Astrocyte of the spinal cord (primary cell): ENCODE measurements at regions not wholly inside any gene's neighbourhood (a gene's known extent, or its start where the extent isn't known, plus 50 kb on each side); places are given as distances from the start of the nearest gene placed in this dataset.

Experiments used
- DNase-seq: peaks from one replicate; pipeline ENCODE4 v3.0.0; 2011; ENCODE audit warnings: low read depth, low spot score
- H3K4me3 ChIP-seq: 2 replicates; pipeline ENCODE4 v1.5.1; 2011; ENCODE audit warnings: low read depth, mild to moderate bottlenecking, low read length, moderate library complexity
- CTCF ChIP-seq: IDR thresholded peaks from 2 replicates; pipeline ENCODE4 v1.5.1; 2012; ENCODE audit warnings: low read depth, mild to moderate bottlenecking, low read length, inconsistent platforms
- in situ Hi-C: cut with HindIII; loops from 2 replicates; pipeline ENCODE4 v1.10.0; 2017; ENCODE audit warnings: low sequenced_read_pairs

- no peak overlapping the region for H3K4me3 ChIP-seq
- in situ Hi-C loops: no loop called here
- TF ChIP-seq CTCF: no peak
- no peak for DNase-seq
These were observed 92.0 kb upstream of the LINGO1 start for GRCh38 chr15:77724715-77725114.

GRCh38 chr15:77723756-77724155, 91.0 kb upstream of the LINGO1 start:
- no peak for TF ChIP-seq CTCF
- in situ Hi-C loops: no loop called here
- H3K4me3 ChIP-seq: no peak overlapping the region
- DNase-seq: no peak

GRCh38 chr15:77722759-77723460, 90.2 kb upstream of the LINGO1 start:
- in situ Hi-C loops: no loop called here
- DNase-seq: no peak
- H3K4me3 ChIP-seq: no peak overlapping the region
- no peak for TF ChIP-seq CTCF

- H3K4me3 ChIP-seq: no peak overlapping the region
- no peak for DNase-seq
- no peak for TF ChIP-seq CTCF
- in situ Hi-C loops: no loop called here
These were observed 89.3 kb upstream of the LINGO1 start for GRCh38 chr15:77721963-77722362.

- no peak for DNase-seq
- H3K4me3 ChIP-seq: no peak overlapping the region
- in situ Hi-C loops: no loop called here
- no peak for TF ChIP-seq CTCF
These were observed 87.9 kb upstream of the LINGO1 start for GRCh38 chr15:77720655-77721054.

GRCh38 chr15:77720173-77720572, 87.5 kb upstream of the LINGO1 start:
- in situ Hi-C loops: no loop called here
- DNase-seq: no peak
- H3K4me3 ChIP-seq: no peak overlapping the region
- TF ChIP-seq CTCF: no peak

- H3K4me3 ChIP-seq: no peak overlapping the region
- in situ Hi-C loops: no loop called here
- TF ChIP-seq CTCF: no peak
- no peak for DNase-seq
These were observed 86.7 kb upstream of the LINGO1 start for GRCh38 chr15:77719450-77719849.
